ENCODE measurements at regions not wholly inside any gene's neighbourhood (a gene's known extent, or its start where the extent isn't known, plus 50 kb on each side); places are given as distances from the start of the nearest gene placed in this dataset.
"Not testable (repeated sequence)": the region's sequence is repeated elsewhere in the genome, so short reads cannot be mapped to it uniquely, and the experiment has no call there.

- DNase-seq (ENCODE audit: low read depth, low spot score); H3K4me3 ChIP-seq (ENCODE audit: low read length); H3K27me3 ChIP-seq (ENCODE audit: control insufficient read depth, insufficient read depth, low read length); H3K9me3 ChIP-seq (ENCODE audit: control insufficient read depth, insufficient read depth, low read length); H3K27ac ChIP-seq (ENCODE audit: low read length); H3K36me3 ChIP-seq (ENCODE audit: control insufficient read depth, insufficient read depth, low read length); H3K4me1 ChIP-seq (ENCODE audit: control insufficient read depth, insufficient read depth, low read length): not testable (repeated sequence)
- no CpG with 5 or more reads among the region's 3 CpGs for WGBS (ENCODE audit: insufficient coverage, insufficient read length)
Observed at GRCh38 chr6:60471426-60471825, 1814.6 kb downstream of the KHDRBS2 start.

- H3K27me3 ChIP-seq (ENCODE audit: control insufficient read depth, insufficient read depth, low read length); DNase-seq (ENCODE audit: low read depth, low spot score); H3K9me3 ChIP-seq (ENCODE audit: control insufficient read depth, insufficient read depth, low read length); H3K27ac ChIP-seq (ENCODE audit: low read length); H3K36me3 ChIP-seq (ENCODE audit: control insufficient read depth, insufficient read depth, low read length); H3K4me1 ChIP-seq (ENCODE audit: control insufficient read depth, insufficient read depth, low read length); H3K4me3 ChIP-seq (ENCODE audit: low read length): not testable (repeated sequence)
- no CpG with 5 or more reads among the region's 1 CpG for WGBS (ENCODE audit: insufficient coverage, insufficient read length)
Observed at GRCh38 chr6:60450428-60450827, 1835.6 kb downstream of the KHDRBS2 start.

- H3K27ac ChIP-seq (ENCODE audit: low read length); DNase-seq (ENCODE audit: low read depth, low spot score); H3K4me3 ChIP-seq (ENCODE audit: low read length); H3K9me3 ChIP-seq (ENCODE audit: control insufficient read depth, insufficient read depth, low read length); H3K4me1 ChIP-seq (ENCODE audit: control insufficient read depth, insufficient read depth, low read length); H3K36me3 ChIP-seq (ENCODE audit: control insufficient read depth, insufficient read depth, low read length); H3K27me3 ChIP-seq (ENCODE audit: control insufficient read depth, insufficient read depth, low read length): not testable (repeated sequence)
- no CpG with 5 or more reads among the region's 3 CpGs for WGBS (ENCODE audit: insufficient coverage, insufficient read length)
Observed at GRCh38 chr6:60444532-60444931, 1841.5 kb downstream of the KHDRBS2 start.

- H3K9me3 ChIP-seq (ENCODE audit: control insufficient read depth, insufficient read depth, low read length); H3K27ac ChIP-seq (ENCODE audit: low read length); H3K27me3 ChIP-seq (ENCODE audit: control insufficient read depth, insufficient read depth, low read length); H3K4me3 ChIP-seq (ENCODE audit: low read length); DNase-seq (ENCODE audit: low read depth, low spot score); H3K4me1 ChIP-seq (ENCODE audit: control insufficient read depth, insufficient read depth, low read length); H3K36me3 ChIP-seq (ENCODE audit: control insufficient read depth, insufficient read depth, low read length): not testable (repeated sequence)
- WGBS (ENCODE audit: insufficient coverage, insufficient read length): no CpG with 5 or more reads among the region's 3 CpGs
Observed at GRCh38 chr6:60439709-60440108, 1846.3 kb downstream of the KHDRBS2 start.

- WGBS (ENCODE audit: insufficient coverage, insufficient read length): no CpG with 5 or more reads among the region's 1 CpG
- H3K27me3 ChIP-seq (ENCODE audit: control insufficient read depth, insufficient read depth, low read length); DNase-seq (ENCODE audit: low read depth, low spot score); H3K27ac ChIP-seq (ENCODE audit: low read length); H3K9me3 ChIP-seq (ENCODE audit: control insufficient read depth, insufficient read depth, low read length); H3K36me3 ChIP-seq (ENCODE audit: control insufficient read depth, insufficient read depth, low read length); H3K4me1 ChIP-seq (ENCODE audit: control insufficient read depth, insufficient read depth, low read length); H3K4me3 ChIP-seq (ENCODE audit: low read length): not testable (repeated sequence)
Observed at GRCh38 chr6:60422691-60423090, 1863.3 kb downstream of the KHDRBS2 start.

- not testable (repeated sequence) for H3K36me3 ChIP-seq (ENCODE audit: control insufficient read depth, insufficient read depth, low read length); H3K4me1 ChIP-seq (ENCODE audit: control insufficient read depth, insufficient read depth, low read length); H3K4me3 ChIP-seq (ENCODE audit: low read length); H3K27ac ChIP-seq (ENCODE audit: low read length); H3K27me3 ChIP-seq (ENCODE audit: control insufficient read depth, insufficient read depth, low read length); DNase-seq (ENCODE audit: low read depth, low spot score); H3K9me3 ChIP-seq (ENCODE audit: control insufficient read depth, insufficient read depth, low read length)
- no CpG with 5 or more reads among the region's 1 CpG for WGBS (ENCODE audit: insufficient coverage, insufficient read length)
Observed at GRCh38 chr6:60416118-60416517, 1869.9 kb downstream of the KHDRBS2 start.

GRCh38 chr6:60408747-60409146, 1877.3 kb downstream of the KHDRBS2 start:
- not testable (repeated sequence) for H3K27me3 ChIP-seq (ENCODE audit: control insufficient read depth, insufficient read depth, low read length); H3K27ac ChIP-seq (ENCODE audit: low read length); H3K4me3 ChIP-seq (ENCODE audit: low read length); DNase-seq (ENCODE audit: low read depth, low spot score); H3K36me3 ChIP-seq (ENCODE audit: control insufficient read depth, insufficient read depth, low read length); H3K9me3 ChIP-seq (ENCODE audit: control insufficient read depth, insufficient read depth, low read length); H3K4me1 ChIP-seq (ENCODE audit: control insufficient read depth, insufficient read depth, low read length)
- WGBS (ENCODE audit: insufficient coverage, insufficient read length): no CpG with 5 or more reads among the region's 3 CpGs

GRCh38 chr6:60403268-60403667, 1882.8 kb downstream of the KHDRBS2 start:
- not testable (repeated sequence) for DNase-seq (ENCODE audit: low read depth, low spot score); H3K4me3 ChIP-seq (ENCODE audit: low read length); H3K27ac ChIP-seq (ENCODE audit: low read length); H3K4me1 ChIP-seq (ENCODE audit: control insufficient read depth, insufficient read depth, low read length); H3K27me3 ChIP-seq (ENCODE audit: control insufficient read depth, insufficient read depth, low read length); H3K36me3 ChIP-seq (ENCODE audit: control insufficient read depth, insufficient read depth, low read length); H3K9me3 ChIP-seq (ENCODE audit: control insufficient read depth, insufficient read depth, low read length)
- WGBS (ENCODE audit: insufficient coverage, insufficient read length): no CpG with 5 or more reads among the region's 4 CpGs

GRCh38 chr6:60402490-60402889, 1883.5 kb downstream of the KHDRBS2 start:
- DNase-seq (ENCODE audit: low read depth, low spot score); H3K4me3 ChIP-seq (ENCODE audit: low read length); H3K9me3 ChIP-seq (ENCODE audit: control insufficient read depth, insufficient read depth, low read length); H3K36me3 ChIP-seq (ENCODE audit: control insufficient read depth, insufficient read depth, low read length); H3K27me3 ChIP-seq (ENCODE audit: control insufficient read depth, insufficient read depth, low read length); H3K4me1 ChIP-seq (ENCODE audit: control insufficient read depth, insufficient read depth, low read length); H3K27ac ChIP-seq (ENCODE audit: low read length): not testable (repeated sequence)
- WGBS (ENCODE audit: insufficient coverage, insufficient read length): no CpG with 5 or more reads among the region's 3 CpGs

GRCh38 chr6:60395261-60395660, 1890.8 kb downstream of the KHDRBS2 start:
- not testable (repeated sequence) for DNase-seq (ENCODE audit: low read depth, low spot score); H3K27me3 ChIP-seq (ENCODE audit: control insufficient read depth, insufficient read depth, low read length); H3K27ac ChIP-seq (ENCODE audit: low read length); H3K9me3 ChIP-seq (ENCODE audit: control insufficient read depth, insufficient read depth, low read length); H3K4me1 ChIP-seq (ENCODE audit: control insufficient read depth, insufficient read depth, low read length); H3K36me3 ChIP-seq (ENCODE audit: control insufficient read depth, insufficient read depth, low read length); H3K4me3 ChIP-seq (ENCODE audit: low read length)
- WGBS (ENCODE audit: insufficient coverage, insufficient read length): no CpG with 5 or more reads among the region's 7 CpGs

GRCh38 chr6:60392969-60393368, 1893.1 kb downstream of the KHDRBS2 start:
- DNase-seq (ENCODE audit: low read depth, low spot score); H3K27me3 ChIP-seq (ENCODE audit: control insufficient read depth, insufficient read depth, low read length); H3K27ac ChIP-seq (ENCODE audit: low read length); H3K4me3 ChIP-seq (ENCODE audit: low read length); H3K36me3 ChIP-seq (ENCODE audit: control insufficient read depth, insufficient read depth, low read length); H3K4me1 ChIP-seq (ENCODE audit: control insufficient read depth, insufficient read depth, low read length); H3K9me3 ChIP-seq (ENCODE audit: control insufficient read depth, insufficient read depth, low read length): not testable (repeated sequence)
- WGBS (ENCODE audit: insufficient coverage, insufficient read length): no CpG with 5 or more reads among the region's 4 CpGs
